SJSA1 (cell line): ENCODE measurements at regions not wholly inside any gene's neighbourhood (a gene's known extent, or its start where the extent isn't known, plus 50 kb on each side); places are given as distances from the start of the nearest gene placed in this dataset.

ENCODE experiments used
- DNase-seq, 2 experiments: peaks; one replicate each; pipeline ENCODE4 v3.0.0-alpha.2; 2015 to 2020; ENCODE audit warnings: low spot score in 2 of 2, low read depth in 1 of 2
- H3K27ac ChIP-seq: fragments of 250-450 bp; sonication (Bioruptor Pico); 2 replicates; pipeline ENCODE4 v1.5.1; 2020; ENCODE audit warnings: mild to moderate bottlenecking, moderate library complexity
- H3K27me3 ChIP-seq: fragments of 250-450 bp; sonication (Bioruptor Pico); replicated peaks from 2 replicates; pipeline ENCODE4 v1.5.1; 2020; ENCODE audit warnings: mild to moderate bottlenecking, moderate library complexity
- H3K36me3 ChIP-seq: fragments of 250-450 bp; sonication (Bioruptor Pico); 2 replicates; pipeline ENCODE4 v1.5.1; 2020; ENCODE audit warnings: mild to moderate bottlenecking
- H3K4me1 ChIP-seq: fragments of 250-450 bp; sonication (Bioruptor Pico); replicated peaks from 2 replicates; pipeline ENCODE4 v1.6.1; 2021; ENCODE audit warnings: mild to moderate bottlenecking
- H3K4me3 ChIP-seq: fragments of 250-450 bp; sonication (Bioruptor Pico); 2 replicates; pipeline ENCODE4 v1.5.1; 2020; ENCODE audit warnings: mild to moderate bottlenecking
- H3K9me3 ChIP-seq: fragments of 250-450 bp; sonication (Bioruptor Pico); replicated peaks from 2 replicates; pipeline ENCODE4 v1.5.1; 2020; ENCODE audit warnings: mild to moderate bottlenecking

DNA sequence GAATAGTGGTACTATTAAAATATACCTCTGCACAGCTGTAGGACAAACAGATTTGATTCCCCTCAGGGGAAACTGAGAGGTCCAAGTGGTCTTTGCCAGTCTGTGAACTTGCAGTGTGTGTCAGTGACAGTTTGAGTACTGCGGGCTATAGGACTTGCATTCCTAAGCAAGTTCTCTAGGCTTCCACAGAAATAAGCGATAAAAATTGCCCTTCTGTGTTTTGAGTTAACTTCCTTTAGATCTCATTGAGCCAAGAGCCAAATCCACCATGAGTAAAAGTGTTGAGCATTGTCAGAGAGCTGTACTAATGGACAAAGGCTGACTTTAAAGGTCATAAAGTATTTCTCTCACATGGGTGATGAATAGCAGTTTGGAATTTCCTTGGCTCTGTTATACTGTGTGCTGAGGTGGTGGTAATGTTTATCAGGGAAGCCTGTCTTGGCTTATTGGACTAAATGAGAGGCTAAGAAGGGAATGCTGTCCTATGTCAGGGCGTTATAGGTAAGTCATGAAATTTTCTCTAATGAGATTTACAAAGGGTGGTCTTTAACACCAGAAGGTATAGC lies 122.6 kb upstream of the MAP3K7 start:
- Histone ChIP-seq H3K27ac (no peak overlapping the region), H3K27me3 (peaks cover 3% of the 10 kb centered on the region; the same call in 1 of the 2 replicates), H3K36me3 (no peaks in the 10 kb centered on the region), H3K4me3 (no peak overlapping the region), H3K9me3 (no peaks in the 10 kb centered on the region), H3K4me1 (no peaks in the 10 kb centered on the region)
- DNase-seq, result no peak

DNA sequence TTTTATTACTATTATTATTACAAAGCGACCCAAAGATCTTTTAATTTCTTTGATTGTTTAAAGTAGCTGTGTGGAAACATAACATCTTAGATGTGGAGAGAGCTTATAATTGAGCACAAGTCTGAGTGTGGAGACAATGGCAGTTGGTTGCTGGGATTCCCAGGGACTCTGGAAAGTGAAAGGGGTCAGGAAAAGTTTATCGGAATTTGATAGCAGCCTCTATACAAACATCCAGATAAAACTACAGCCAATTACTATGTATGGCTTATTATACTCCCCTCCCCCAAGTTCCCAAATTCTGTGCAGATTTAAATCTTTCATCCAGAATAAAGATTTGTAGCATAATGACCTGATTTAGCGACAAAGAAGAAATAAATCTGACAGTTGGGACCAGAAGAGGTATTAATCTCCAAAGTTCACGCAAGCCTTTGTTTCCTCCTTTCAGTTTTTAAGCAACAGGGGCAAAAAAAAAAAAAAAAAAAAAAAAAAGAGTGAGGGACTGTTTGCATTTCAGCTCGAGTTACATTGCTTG lies 121.4 kb upstream of the MAP3K7 start:
- H3K27ac ChIP-seq, result no peak overlapping the region
- no peak overlapping the region for H3K4me3 ChIP-seq
- H3K36me3 ChIP-seq, result no peaks in the 10 kb centered on the region
- no peaks in the 10 kb centered on the region for H3K4me1 ChIP-seq
- DNase-seq, result no peak
- no peaks in the 10 kb centered on the region for H3K9me3 ChIP-seq
- H3K27me3 ChIP-seq, result peaks cover 3% of the 10 kb centered on the region; the same call in 1 of the 2 replicates

DNA sequence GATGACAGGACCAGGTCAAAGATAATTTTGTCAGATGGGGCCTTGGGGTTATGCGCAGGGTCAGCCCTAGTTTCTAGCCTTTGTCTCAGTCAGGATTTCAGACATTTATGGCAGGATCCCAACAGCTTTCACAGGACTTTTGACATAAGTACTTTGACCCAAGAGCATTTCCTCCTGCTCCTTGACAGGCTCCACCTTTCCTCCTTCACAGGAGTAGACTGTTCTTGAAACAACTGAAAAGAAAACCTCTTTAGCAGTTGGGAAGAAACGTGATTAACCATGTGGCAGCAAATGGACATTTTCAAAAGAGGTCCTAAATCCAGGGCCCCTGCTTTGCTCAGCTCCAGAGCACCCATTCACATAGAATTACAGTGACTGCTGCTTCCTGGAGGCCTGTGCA lies 120.4 kb upstream of the MAP3K7 start:
- DNase-seq, result no peak
- Histone ChIP-seq H3K27me3 (peaks cover 3% of the 10 kb centered on the region; the same call in 1 of the 2 replicates), H3K9me3 (no peaks in the 10 kb centered on the region), H3K4me3 (no peak overlapping the region), H3K4me1 (no peaks in the 10 kb centered on the region), H3K36me3 (no peaks in the 10 kb centered on the region), H3K27ac (no peak overlapping the region)

DNA sequence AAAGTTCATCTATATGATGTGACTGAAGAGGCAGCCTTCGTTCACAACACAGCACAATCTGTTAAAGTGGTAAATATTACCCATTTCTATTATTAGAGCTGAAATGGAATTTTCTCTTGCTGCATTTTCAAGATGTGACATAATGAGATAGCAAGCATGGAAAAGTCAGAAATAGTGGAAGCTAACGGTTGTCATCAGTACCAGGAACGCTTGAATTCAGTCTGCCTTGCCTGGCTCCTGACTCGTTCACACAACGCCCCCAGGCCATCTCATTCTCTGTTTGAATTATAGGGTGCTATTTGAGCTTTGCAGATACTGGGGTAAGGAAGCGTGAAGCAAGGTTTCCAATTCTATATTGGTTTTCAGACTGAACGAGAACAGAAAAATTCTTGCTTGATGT lies 116.5 kb upstream of the MAP3K7 start:
- DNase-seq, result no peak
- Histone ChIP-seq H3K9me3 (no peaks in the 10 kb centered on the region), H3K4me3 (no peak overlapping the region), H3K36me3 (no peaks in the 10 kb centered on the region), H3K4me1 (no peaks in the 10 kb centered on the region), H3K27ac (no peak overlapping the region), H3K27me3 (peaks cover 3% of the 10 kb centered on the region; the same call in 1 of the 2 replicates)

DNA sequence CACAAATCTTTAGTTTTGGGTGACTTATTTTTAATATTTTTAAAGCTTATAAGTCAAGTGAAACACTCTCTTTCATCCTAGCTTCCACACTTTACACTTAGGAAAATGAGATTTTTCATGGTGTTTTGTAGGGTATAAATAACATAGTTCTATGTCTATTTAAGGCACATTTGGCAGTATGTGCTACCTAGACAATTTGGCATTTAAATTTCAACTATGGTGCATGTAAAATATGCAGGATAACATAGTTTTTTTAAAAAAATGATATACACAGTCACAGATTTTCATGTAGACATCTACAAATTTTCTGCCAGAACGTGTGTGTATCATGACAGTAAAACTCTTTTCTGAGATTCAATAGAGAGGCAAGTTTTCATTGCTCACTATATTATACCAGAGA lies 115.1 kb upstream of the MAP3K7 start:
- H3K4me3 ChIP-seq, result no peak overlapping the region
- H3K27me3 ChIP-seq, result no peaks in the 10 kb centered on the region; the same call in 1 of the 2 replicates
- H3K27ac ChIP-seq, result no peak overlapping the region
- no peaks in the 10 kb centered on the region for H3K4me1 ChIP-seq
- no peaks in the 10 kb centered on the region for H3K36me3 ChIP-seq
- H3K9me3 ChIP-seq, result no peaks in the 10 kb centered on the region
- DNase-seq, result no peak

DNA sequence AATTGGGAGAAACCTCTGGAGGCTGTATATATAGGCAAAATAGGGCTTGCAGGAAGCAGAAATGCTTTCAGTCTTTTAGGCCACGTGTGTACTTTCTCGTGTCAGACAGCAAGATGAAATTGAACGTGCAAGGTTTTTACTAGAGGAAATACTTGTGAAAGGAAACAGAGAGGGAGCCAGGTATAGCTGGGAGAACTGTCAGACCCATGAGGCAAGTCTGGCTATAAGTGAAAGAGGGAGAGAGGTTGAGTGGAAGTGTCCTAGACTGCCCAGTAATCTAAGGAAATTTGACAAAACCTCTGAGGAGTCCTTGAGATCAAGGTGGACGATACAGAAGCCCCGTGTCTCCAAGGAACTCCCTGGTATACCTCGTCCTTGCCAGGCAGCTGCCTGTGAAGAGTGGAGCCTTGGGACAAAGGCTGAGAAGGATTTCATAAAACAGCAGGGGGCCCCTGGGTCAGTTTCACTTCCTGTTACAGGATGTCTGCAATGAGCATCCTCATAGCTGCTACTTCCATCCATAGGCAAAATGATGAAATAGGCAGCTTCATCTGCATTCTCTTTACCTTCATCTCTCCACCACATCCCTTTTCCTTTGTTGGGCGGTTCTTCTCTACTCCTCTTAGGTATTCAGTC lies 114.4 kb upstream of the MAP3K7 start:
- no peak for DNase-seq
- H3K36me3 ChIP-seq, result no peaks in the 10 kb centered on the region
- H3K27ac ChIP-seq, result no peak overlapping the region
- H3K27me3 ChIP-seq, result no peaks in the 10 kb centered on the region; the same call in 1 of the 2 replicates
- no peaks in the 10 kb centered on the region for H3K4me1 ChIP-seq
- no peaks in the 10 kb centered on the region for H3K9me3 ChIP-seq
- H3K4me3 ChIP-seq, result no peak overlapping the region

DNA sequence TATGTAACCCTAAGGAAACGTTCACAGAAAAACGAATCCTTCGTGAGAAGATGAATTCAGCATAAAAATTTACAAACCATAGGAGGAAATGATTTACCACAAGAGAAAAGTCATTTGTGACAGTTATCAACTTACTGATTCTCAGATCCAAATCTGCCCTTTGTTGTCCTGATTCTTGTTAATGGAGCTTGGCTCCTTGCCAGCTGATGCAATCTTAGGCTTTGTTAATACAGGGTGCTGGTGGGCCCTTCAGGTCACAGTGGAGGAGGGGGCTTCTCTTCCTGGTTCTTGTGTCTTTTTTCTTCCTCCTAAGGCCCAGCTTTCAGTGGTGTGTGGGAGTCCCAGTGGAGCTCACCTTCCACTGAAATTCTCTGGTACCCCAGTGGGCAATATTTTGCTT lies 108.4 kb upstream of the MAP3K7 start:
- Histone ChIP-seq H3K36me3 (no peaks in the 10 kb centered on the region), H3K4me3 (no peak overlapping the region), H3K27me3 (no peaks in the 10 kb centered on the region), H3K4me1 (no peaks in the 10 kb centered on the region), H3K9me3 (no peaks in the 10 kb centered on the region), H3K27ac (no peak overlapping the region)
- no peak for DNase-seq

DNA sequence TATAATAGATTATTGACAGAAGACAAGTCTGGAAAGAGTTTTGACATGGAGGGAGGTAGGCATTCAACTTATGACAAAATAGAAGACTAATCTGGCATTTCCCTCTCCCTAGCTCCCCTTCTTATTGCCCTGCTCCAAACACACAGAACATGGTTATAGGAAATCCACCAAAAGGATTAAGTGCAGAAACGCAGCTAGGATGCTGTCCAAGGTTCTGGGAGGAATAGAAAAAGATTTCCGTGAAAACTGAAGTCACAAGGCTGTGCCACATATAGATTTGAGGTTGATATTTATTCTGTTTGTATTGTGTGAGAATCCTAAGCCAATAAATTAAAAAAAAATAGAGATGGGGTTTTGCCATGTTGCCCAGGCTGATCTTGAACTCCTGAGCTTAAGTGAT lies 107.9 kb upstream of the MAP3K7 start:
- Histone ChIP-seq H3K36me3 (no peaks in the 10 kb centered on the region), H3K27ac (no peak overlapping the region), H3K27me3 (no peaks in the 10 kb centered on the region), H3K9me3 (no peaks in the 10 kb centered on the region), H3K4me1 (no peaks in the 10 kb centered on the region), H3K4me3 (no peak overlapping the region)
- no peak for DNase-seq

DNA sequence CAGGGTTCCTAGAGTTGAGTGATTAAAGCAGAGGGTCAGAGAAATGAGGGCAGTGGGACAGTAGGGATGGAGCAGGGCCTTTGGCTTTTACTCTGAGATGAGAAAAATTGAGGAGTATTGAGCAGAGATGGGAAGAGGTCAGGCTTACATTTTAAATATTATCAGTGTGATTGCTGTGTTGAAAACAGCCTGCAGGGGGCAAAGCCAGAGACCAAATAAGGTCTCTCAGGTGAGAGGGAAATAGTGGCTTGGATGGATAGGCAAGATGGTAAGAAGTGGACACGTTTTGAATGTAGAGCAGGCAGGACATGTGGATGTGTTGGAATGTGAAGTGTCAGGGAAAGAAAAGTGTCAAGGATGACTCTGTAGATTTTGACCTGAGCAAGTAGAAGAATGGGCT lies 105.0 kb upstream of the MAP3K7 start:
- Histone ChIP-seq H3K27ac (no peak overlapping the region), H3K4me3 (no peak overlapping the region), H3K36me3 (no peaks in the 10 kb centered on the region), H3K9me3 (no peaks in the 10 kb centered on the region), H3K4me1 (no peaks in the 10 kb centered on the region), H3K27me3 (peaks cover 2% of the 10 kb centered on the region; the same call in 1 of the 2 replicates)
- DNase-seq, result no peak

DNA sequence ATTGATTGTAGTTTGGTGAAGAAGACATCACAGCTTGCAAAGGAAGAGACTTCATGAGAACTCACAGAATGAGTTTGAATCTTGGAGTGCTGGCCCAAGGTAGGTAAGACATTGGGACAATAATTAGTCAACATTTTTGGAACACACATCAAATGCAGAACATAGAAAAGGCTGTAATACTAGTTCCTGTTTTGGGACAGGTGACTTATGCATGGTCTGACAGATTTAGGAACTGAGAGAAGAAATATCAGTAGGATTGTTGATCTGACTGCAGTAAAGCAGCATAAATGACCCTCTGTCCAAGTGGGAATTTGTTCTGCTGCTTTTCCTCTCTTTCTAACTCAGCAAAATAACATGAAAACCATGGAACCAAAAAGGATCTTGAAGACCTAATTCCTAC lies 102.3 kb upstream of the MAP3K7 start:
- H3K4me3 ChIP-seq, result no peak overlapping the region
- no peaks in the 10 kb centered on the region for H3K4me1 ChIP-seq
- H3K9me3 ChIP-seq, result no peaks in the 10 kb centered on the region
- H3K36me3 ChIP-seq, result no peaks in the 10 kb centered on the region
- DNase-seq, result no peak
- no peak overlapping the region for H3K27ac ChIP-seq
- peaks cover 2% of the 10 kb centered on the region; the same call in 1 of the 2 replicates for H3K27me3 ChIP-seq

DNA sequence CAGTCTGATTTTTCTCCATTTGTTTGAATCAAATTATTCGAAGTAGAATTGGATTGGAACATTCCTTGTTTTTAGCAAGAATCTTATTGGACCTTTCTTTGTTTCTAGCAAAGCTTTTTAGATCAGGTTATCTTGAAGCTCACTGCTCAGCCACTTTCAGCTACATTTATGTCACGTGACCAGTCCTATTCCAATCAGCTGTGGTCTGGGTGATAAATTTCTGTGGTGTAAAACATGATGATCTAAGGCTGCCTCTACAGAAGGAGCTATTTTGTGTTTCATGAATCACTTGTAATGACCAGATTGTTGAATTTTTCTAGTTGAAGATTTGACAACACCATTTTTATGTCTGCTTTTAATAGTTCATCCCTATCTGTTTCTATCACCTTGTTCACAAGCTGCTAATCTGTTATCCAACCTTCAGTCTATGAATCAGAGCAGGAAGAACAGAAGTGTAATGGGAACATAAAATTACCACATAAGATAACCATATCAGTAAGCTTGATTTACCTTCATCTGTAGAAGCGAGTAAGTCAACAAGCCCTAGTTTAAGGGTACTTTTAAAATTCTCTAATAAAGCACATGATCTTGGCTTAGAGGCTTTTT lies 101.0 kb upstream of the MAP3K7 start:
- Histone ChIP-seq H3K36me3 (no peaks in the 10 kb centered on the region), H3K27me3 (peaks cover 2% of the 10 kb centered on the region; the same call in 1 of the 2 replicates), H3K27ac (no peak overlapping the region), H3K9me3 (no peaks in the 10 kb centered on the region), H3K4me1 (no peaks in the 10 kb centered on the region), H3K4me3 (no peak overlapping the region)
- DNase-seq, result no peak

DNA sequence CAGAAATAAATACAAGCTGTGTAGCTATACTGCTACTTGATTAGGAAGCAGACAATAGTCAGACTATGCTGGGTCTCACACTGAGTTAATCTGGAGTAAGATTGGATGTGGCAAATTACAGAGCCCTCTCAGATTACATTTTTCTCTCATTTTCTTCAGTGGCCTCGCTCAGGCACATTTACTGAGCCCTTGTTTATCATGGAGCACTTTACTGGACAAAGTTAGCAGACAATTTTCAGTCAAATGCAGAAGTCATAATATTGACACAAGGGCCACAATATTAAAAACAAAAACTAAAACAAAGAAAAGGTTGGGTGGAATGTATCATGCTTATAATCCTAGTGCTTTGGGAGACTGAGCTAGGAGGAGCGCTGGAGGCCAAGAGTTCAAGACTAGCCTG lies 95.0 kb upstream of the MAP3K7 start:
- H3K27me3 ChIP-seq, result no peaks in the 10 kb centered on the region
- H3K4me3 ChIP-seq, result no peak overlapping the region
- no peaks in the 10 kb centered on the region for H3K4me1 ChIP-seq
- no peak for DNase-seq
- H3K27ac ChIP-seq, result no peak overlapping the region
- no peaks in the 10 kb centered on the region for H3K9me3 ChIP-seq
- H3K36me3 ChIP-seq, result no peaks in the 10 kb centered on the region

DNA sequence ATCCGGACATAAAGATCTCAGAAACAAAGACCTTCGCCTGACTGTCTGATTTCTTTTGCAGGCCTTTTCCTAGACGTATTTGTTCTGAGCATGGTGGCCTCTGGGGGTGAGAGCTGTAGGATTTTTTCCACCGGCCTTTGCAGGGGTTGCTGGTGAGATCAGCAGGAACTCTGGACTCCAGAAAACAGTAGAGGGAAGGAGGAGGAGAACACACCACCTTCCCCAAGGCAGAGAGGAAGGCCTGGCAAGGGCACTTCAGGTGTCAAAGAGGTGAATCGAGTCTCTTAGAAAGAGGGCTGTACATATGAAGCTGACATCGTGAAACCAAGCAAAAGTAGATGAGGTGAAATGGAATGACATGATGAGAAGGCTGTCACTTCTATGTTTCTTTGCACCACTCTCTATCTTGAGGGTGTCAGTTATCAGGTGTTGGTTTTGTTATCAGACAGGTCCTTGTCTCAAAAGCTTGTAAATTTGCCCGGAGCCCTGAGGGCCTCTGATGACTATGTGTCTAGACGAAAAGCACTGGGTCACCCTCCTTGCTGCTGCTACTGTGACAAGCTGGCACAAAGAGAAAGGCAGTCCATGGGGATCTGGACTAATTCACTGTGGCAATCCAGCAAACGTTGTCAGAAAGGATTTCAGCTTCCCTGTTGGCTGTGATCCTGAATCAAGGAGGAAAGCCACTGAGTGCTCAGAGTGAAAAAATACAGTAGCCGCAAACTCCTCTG lies 91.3 kb upstream of the MAP3K7 start:
- Histone ChIP-seq H3K27ac (no peak overlapping the region), H3K4me3 (no peak overlapping the region), H3K36me3 (no peaks in the 10 kb centered on the region), H3K4me1 (no peaks in the 10 kb centered on the region), H3K27me3 (no peaks in the 10 kb centered on the region; the same call in 1 of the 2 replicates), H3K9me3 (no peaks in the 10 kb centered on the region)
- no peak for DNase-seq

DNA sequence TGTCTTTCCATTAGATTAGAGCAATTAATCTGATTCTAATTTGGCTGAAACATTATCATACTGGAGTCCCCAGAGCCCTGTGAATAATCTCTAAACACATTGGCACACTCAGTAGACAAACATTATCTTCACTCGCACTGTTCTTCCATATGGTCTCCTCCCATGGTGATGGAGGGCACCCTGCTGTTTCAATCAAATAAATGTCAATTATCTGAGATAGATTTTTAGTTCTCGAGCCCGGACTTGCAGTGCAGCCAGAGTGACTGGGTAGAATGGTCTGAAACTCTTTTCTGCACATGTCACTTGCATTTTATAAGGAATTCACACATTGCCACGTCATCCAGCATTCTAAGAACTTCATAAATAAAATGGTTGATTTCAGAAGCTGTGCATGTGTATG lies 90.6 kb upstream of the MAP3K7 start:
- H3K27me3 ChIP-seq, result no peaks in the 10 kb centered on the region; the same call in 1 of the 2 replicates
- no peaks in the 10 kb centered on the region for H3K9me3 ChIP-seq
- no peaks in the 10 kb centered on the region for H3K4me1 ChIP-seq
- no peak overlapping the region for H3K4me3 ChIP-seq
- no peak overlapping the region for H3K27ac ChIP-seq
- H3K36me3 ChIP-seq, result no peaks in the 10 kb centered on the region
- DNase-seq, result no peak
